HG03060 (cell line): ENCODE measurements at regions not wholly inside any gene's neighbourhood (a gene's known extent, or its start where the extent isn't known, plus 50 kb on each side); places are given as distances from the start of the nearest gene placed in this dataset.

Experiments
- ATAC-seq: cut with Tn5 transposase; IDR thresholded peaks from one replicate; pipeline ENCODE4 v1.9.1; 2021; ENCODE audit warnings: low read depth, moderate number of reproducible peaks; ENCODE audit not compliant: unreplicated experiment

- ATAC-seq = no peak
These were observed 435.3 kb upstream of the NBEA start for GRCh38 chr13:34506796-34507195.

- no peak for ATAC-seq
These were observed 434.4 kb upstream of the NBEA start for GRCh38 chr13:34507630-34508029.

- ATAC-seq = no peak
These were observed 429.3 kb upstream of the NBEA start for GRCh38 chr13:34512817-34513216.

- no peak for ATAC-seq
These were observed 428.5 kb upstream of the NBEA start for GRCh38 chr13:34513526-34513925.

- no peak for ATAC-seq
These were observed 426.9 kb upstream of the NBEA start for GRCh38 chr13:34515201-34515600.

GRCh38 chr13:34521171-34521570 lies 420.9 kb upstream of the NBEA start:
- no peak for ATAC-seq

- no peak for ATAC-seq
These were observed 419.3 kb upstream of the NBEA start for GRCh38 chr13:34522808-34523207.

- ATAC-seq = no peak
These were observed 418.7 kb upstream of the NBEA start for GRCh38 chr13:34523406-34523805.

GRCh38 chr13:34533941-34534340 lies 408.1 kb upstream of the NBEA start:
- ATAC-seq = no peak

- ATAC-seq = no peak
These were observed 399.7 kb upstream of the NBEA start for GRCh38 chr13:34542321-34542720.

GRCh38 chr13:34543836-34544235 lies 398.2 kb upstream of the NBEA start:
- ATAC-seq = no peak

GRCh38 chr13:34545461-34545860 lies 396.6 kb upstream of the NBEA start:
- no peak for ATAC-seq

GRCh38 chr13:34546344-34547250 lies 395.5 kb upstream of the NBEA start:
- ATAC-seq = no peak

GRCh38 chr13:34547929-34548328 lies 394.1 kb upstream of the NBEA start:
- ATAC-seq = no peak

- ATAC-seq = no peak
These were observed 388.7 kb upstream of the NBEA start for GRCh38 chr13:34553376-34553775.

GRCh38 chr13:34555988-34556387 lies 386.1 kb upstream of the NBEA start:
- no peak for ATAC-seq

GRCh38 chr13:34561033-34561432 lies 381.0 kb upstream of the NBEA start:
- ATAC-seq = no peak

GRCh38 chr13:34567597-34567996 lies 374.5 kb upstream of the NBEA start:
- ATAC-seq = no peak

- ATAC-seq = no peak
These were observed 371.2 kb upstream of the NBEA start for GRCh38 chr13:34570698-34571353.

GRCh38 chr13:34571716-34572115 lies 370.4 kb upstream of the NBEA start:
- no peak for ATAC-seq

- ATAC-seq = no peak
These were observed 365.0 kb upstream of the NBEA start for GRCh38 chr13:34577051-34577450.

- no peak for ATAC-seq
These were observed 363.6 kb upstream of the NBEA start for GRCh38 chr13:34578471-34578870.
